ENCODE measurements at regions not wholly inside any gene's neighbourhood (a gene's known extent, or its start where the extent isn't known, plus 50 kb on each side); places are given as distances from the start of the nearest gene placed in this dataset.

- Histone ChIP-seq H3K79me2 (ENCODE audit: insufficient read depth, low read length) (no peaks in the 10 kb centered on the region), H4K20me1 (ENCODE audit: insufficient read depth, low read length) (no peaks in the 10 kb centered on the region), H3K27ac (ENCODE audit: low read depth, low read length, poor library complexity, severe bottlenecking) (no peak overlapping the region), H3K4me1 (ENCODE audit: insufficient read depth, low read length, severe bottlenecking) (no peaks in the 10 kb centered on the region), H3K9me3 (ENCODE audit: low read length) (no peaks in the 10 kb centered on the region), H3K9ac (ENCODE audit: low read length) (no peak overlapping the region), H3K27me3 (ENCODE audit: insufficient read depth, low read length) (no peaks in the 10 kb centered on the region), H3K9me2 (ENCODE audit: low read depth, low read length) (no peaks in the 10 kb centered on the region), H3K36me3 (ENCODE audit: insufficient read depth, low read length) (no peaks in the 10 kb centered on the region), H2AFZ (ENCODE audit: low read length) (no peak overlapping the region), H3K4me3 (ENCODE audit: low read depth, low read length, poor library complexity, severe bottlenecking) (no peak overlapping the region), H3K4me2 (ENCODE audit: low read length) (no peak overlapping the region), H3F3A (ENCODE audit: insufficient read depth, low read length) (no peaks in the 10 kb centered on the region)
- TF ChIP-seq CTCF (IDR thresholded peaks at IDR 0.05; ENCODE audit: low read length): no peak
- no peak for TF ChIP-seq EZH2 (IDR thresholded peaks at IDR 0.05; ENCODE audit: borderline replicate concordance, low read length)
Observed at GRCh38 chr4:24192018-24192641, 302.3 kb upstream of the PPARGC1A start.

DNA sequence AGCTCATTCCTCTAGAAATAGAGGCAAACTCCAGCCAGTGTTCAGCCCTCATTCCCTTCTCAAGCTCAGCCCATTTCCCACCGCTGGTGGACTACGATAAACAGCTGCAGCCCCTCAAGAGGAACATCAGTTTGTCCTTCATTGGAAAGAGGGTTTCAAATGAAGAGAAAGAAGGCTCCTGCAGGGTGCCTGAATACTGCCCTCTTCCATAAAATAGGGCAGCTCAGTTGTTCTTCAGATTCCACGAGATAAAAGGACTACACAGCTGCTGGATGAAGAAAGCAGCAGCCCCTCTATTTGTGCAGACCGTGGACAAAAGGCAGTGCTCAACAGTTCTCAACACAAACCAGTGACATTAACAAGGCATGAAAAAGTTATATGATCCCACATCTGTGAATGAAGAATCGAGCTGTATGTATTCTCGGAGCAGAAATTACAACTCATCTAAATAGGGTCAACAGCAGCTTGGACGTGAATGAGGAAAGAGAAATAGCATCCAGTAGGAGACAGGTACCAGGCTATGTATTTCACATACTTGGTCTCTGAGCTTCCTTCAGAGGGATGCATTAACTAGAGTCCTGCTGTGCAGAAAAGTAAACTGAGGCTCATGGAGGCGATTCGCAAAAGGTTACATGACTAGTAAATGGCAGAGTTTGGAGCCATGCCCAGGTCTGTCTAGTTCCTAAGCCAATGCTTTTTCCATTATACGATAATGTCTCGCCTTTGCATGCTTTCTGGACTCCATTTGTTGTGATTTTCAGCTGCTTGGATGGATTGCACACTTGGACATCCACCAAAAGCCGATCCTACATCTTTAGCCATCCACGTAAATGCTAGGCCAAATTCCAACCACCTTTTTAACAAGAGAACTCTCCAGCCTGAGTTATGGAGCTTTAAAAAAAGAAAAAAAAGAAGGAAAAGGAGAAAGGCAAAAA, 301.2 kb upstream of the PPARGC1A start:
- Histone ChIP-seq H3K36me3 (ENCODE audit: insufficient read depth, low read length) (no peaks in the 10 kb centered on the region), H2AFZ (ENCODE audit: low read length) (no peak overlapping the region), H3K27ac (ENCODE audit: low read depth, low read length, poor library complexity, severe bottlenecking) (no peak overlapping the region), H3K4me1 (ENCODE audit: insufficient read depth, low read length, severe bottlenecking) (no peaks in the 10 kb centered on the region), H3K79me2 (ENCODE audit: insufficient read depth, low read length) (no peaks in the 10 kb centered on the region), H3K9me3 (ENCODE audit: low read length) (no peaks in the 10 kb centered on the region), H4K20me1 (ENCODE audit: insufficient read depth, low read length) (no peaks in the 10 kb centered on the region), H3F3A (ENCODE audit: insufficient read depth, low read length) (no peaks in the 10 kb centered on the region), H3K4me3 (ENCODE audit: low read depth, low read length, poor library complexity, severe bottlenecking) (no peak overlapping the region), H3K4me2 (ENCODE audit: low read length) (no peak overlapping the region), H3K9me2 (ENCODE audit: low read depth, low read length) (no peaks in the 10 kb centered on the region), H3K9ac (ENCODE audit: low read length) (no peak overlapping the region), H3K27me3 (ENCODE audit: insufficient read depth, low read length) (no peaks in the 10 kb centered on the region)
- TF ChIP-seq CTCF (IDR thresholded peaks at IDR 0.05; ENCODE audit: low read length): no peak
- no peak for TF ChIP-seq EZH2 (IDR thresholded peaks at IDR 0.05; ENCODE audit: borderline replicate concordance, low read length)

- no peaks in the 10 kb centered on the region for H3K9me2 ChIP-seq (ENCODE audit: low read depth, low read length)
- H3K79me2 ChIP-seq (ENCODE audit: insufficient read depth, low read length): no peaks in the 10 kb centered on the region
- TF ChIP-seq EZH2 (IDR thresholded peaks at IDR 0.05; ENCODE audit: borderline replicate concordance, low read length): no peak
- no peak for TF ChIP-seq CTCF (IDR thresholded peaks at IDR 0.05; ENCODE audit: low read length)
- no peak overlapping the region for H2AFZ ChIP-seq (ENCODE audit: low read length)
- H3K27ac ChIP-seq (ENCODE audit: low read depth, low read length, poor library complexity, severe bottlenecking): no peak overlapping the region
- H3K9me3 ChIP-seq (ENCODE audit: low read length): no peaks in the 10 kb centered on the region
- H3K4me1 ChIP-seq (ENCODE audit: insufficient read depth, low read length, severe bottlenecking): no peaks in the 10 kb centered on the region
- H4K20me1 ChIP-seq (ENCODE audit: insufficient read depth, low read length): no peaks in the 10 kb centered on the region
- H3K27me3 ChIP-seq (ENCODE audit: insufficient read depth, low read length): no peaks in the 10 kb centered on the region
- no peaks in the 10 kb centered on the region for H3F3A ChIP-seq (ENCODE audit: insufficient read depth, low read length)
- no peak overlapping the region for H3K4me2 ChIP-seq (ENCODE audit: low read length)
- H3K4me3 ChIP-seq (ENCODE audit: low read depth, low read length, poor library complexity, severe bottlenecking): no peak overlapping the region
- no peaks in the 10 kb centered on the region for H3K36me3 ChIP-seq (ENCODE audit: insufficient read depth, low read length)
- no peak overlapping the region for H3K9ac ChIP-seq (ENCODE audit: low read length)
Observed at GRCh38 chr4:24188459-24188858, 298.6 kb upstream of the PPARGC1A start.

All from OCI-LY1 (cell line).